HS-27A (cell line): ENCODE measurements at regions not wholly inside any gene's neighbourhood (a gene's known extent, or its start where the extent isn't known, plus 50 kb on each side); places are given as distances from the start of the nearest gene placed in this dataset.
"Not testable (repeated sequence)": the region's sequence is repeated elsewhere in the genome, so short reads cannot be mapped to it uniquely, and the experiment has no call there.

ENCODE experiments used
- DNase-seq: peaks from one replicate; pipeline ENCODE4 v3.0.0-alpha.2; 2012; ENCODE audit warnings: low read depth, missing footprints

DNA sequence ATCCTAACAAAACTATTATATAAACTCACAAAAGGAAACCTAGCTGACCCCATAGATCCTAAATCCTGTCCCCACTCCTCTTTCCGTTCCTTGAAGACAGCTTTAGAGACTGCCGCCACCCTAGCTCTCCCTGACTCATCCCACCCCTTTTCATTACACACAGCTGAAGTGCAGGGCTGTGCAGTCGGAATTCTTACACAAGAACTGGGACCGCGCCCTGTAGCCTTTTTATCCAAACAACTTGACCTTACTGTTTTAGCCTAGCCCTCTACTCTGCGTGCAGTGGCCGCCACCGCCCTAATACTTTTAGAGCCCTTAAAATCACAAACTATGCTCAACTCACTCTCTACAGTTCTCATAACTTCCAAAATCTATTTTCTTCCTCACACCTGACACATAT, 264.0 kb downstream of the SMARCA2 start:
- not testable (repeated sequence) for DNase-seq

DNA sequence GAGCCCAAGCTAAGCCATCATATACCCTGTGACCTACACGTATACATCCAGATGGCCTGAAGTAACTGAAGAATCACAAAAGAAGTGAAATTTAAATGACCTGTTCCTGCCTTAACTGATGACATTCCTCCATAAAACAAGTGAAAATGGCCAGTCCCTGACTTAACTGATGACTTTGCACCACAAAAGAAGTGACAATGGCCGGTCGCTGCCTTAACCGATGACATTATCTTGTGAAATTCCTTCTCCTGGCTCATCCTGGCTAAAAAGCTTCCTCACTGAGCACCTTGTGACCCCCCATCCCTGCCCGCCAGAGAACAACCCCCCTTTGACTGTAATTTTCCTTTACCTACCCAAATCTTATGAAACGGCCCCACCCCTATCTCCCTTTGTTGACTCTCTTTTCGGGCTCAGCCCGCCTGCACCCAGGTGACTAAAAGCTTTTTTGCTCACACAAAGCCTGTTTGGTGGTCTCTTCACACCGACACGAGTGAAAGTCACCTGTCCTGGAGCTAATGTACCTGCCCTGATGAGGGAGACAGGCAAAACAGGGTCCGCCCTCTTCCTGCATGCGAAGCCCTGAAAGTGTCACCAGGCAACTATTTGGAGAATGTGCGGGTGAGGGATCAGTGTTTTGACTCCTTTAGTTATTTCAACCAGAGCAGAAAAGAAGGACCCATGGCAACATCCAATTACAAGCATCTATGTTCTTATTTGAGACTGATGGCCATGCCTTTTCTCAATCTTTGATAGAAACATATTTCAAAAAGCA, 266.1 kb downstream of the SMARCA2 start:
- DNase-seq = peak; percentile 41

DNA sequence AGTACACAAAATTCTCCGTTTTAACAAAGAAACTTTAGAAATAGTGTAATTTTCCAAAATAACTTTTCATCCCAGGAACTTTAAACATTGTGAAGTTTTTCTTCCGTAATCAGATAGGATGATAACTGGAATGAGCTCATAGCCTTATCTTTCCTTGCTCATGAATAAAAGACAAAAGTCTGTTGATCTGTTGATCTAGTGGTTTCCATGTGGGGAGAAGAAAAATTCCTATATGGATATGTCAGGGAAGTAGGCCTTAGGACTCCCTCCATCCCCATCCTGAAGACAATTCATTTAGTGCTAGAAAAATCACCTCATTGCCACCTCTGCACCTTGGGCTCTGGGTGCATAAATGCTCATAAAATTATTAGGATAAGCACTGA, 266.6 kb downstream of the SMARCA2 start:
- DNase-seq = peak; percentile 29

- no peak for DNase-seq
Measured at GRCh38 chr9:2284770-2285169, 269.6 kb downstream of the SMARCA2 start.

- no peak for DNase-seq
Measured at GRCh38 chr9:2285416-2286332, 270.5 kb downstream of the SMARCA2 start.

DNA sequence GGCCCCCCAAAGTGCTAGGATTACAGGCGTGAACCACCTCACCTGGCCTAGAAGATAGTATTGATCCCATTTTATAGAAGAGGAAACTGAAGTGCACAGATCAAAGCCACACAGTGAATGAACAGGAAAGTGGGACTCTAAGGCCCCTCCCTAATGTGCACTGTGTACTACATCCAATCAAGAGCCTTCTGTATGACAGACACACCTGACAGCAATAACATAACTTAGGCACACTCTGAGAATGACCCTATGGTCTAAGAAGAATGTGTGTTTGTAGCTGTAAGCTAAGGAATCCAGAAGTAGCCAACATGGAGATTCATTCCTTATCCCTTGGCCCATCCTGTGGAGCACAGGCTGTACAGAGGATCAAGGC, 271.2 kb downstream of the SMARCA2 start:
- no peak for DNase-seq

GRCh38 chr9:2286825-2287455, 271.8 kb downstream of the SMARCA2 start:
- no peak for DNase-seq

- no peak for DNase-seq
Measured at GRCh38 chr9:2288309-2288708, 273.2 kb downstream of the SMARCA2 start.

- no peak for DNase-seq
Measured at GRCh38 chr9:2289263-2289662, 274.1 kb downstream of the SMARCA2 start.

DNA sequence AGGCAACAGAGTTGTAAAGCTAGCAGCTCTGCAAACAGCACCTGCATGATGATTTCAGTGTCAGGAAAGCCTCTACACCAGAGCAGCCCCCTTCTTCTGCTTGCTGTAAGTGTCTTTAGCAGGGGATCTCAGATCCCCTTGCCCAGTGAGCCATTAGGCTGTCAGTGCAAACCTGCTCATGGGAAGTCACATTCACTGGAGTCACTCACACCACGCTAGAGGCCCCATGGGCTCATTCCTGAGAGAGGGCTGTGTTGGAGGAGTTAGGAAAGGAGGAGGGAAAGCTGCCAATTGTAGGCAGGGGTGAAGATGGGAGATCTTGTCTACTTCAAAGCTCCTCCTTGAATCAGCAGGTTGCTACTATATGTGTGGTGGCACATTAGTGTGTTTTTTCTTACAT, 275.2 kb downstream of the SMARCA2 start:
- no peak for DNase-seq

DNA sequence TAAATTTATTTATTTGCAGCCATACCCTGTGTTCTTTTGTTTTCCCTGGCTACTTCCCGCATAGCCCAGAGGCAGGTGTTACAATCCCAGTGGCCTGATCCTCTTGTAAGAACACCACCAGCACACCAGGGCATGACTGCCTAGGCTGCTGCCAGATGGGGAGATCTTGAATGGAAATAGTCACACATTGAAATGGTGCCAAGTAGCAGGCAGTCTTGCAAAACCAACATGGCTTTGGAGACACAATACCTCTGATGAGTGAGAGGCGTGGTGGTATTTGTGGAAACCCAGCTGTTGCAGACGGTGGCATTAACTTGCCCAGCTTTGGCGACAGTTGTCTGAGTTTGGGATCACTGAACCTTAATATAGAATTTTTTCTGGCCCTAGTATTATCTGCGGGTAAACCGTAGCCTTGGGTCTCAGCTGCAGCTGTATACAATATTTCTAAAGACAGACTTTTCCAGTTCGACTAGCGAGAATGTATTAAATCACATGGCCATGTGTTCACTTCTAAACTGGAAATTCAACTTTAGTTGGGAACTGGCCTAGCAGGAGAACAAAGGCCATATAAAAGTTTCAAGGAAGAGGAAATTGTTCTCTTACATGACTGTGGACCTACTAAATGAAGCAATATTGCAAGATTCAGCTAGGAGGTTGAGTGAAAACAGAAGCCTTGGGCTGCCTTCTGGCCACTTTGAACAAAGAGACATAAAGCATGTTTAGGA, 277.0 kb downstream of the SMARCA2 start:
- DNase-seq = no peak

DNA sequence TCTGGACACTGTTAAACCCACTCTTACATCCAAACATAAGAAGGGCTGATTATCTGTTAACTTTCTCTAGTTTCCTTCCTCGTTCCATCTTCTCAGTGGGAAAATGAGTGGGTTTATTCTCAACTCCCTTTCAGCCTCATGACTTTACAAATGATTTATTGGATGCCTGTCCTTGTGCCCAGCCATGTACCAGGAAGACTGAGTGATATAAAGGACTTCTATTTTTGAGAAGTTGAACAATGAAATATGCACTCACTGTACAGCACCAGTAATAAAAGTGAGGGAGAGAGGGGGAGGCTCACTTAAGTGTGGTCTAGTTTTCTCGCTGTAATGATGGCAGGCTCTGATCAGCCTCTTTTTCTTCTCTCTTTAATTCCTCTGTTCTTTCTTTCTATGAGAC, 277.6 kb downstream of the SMARCA2 start:
- DNase-seq = no peak

DNA sequence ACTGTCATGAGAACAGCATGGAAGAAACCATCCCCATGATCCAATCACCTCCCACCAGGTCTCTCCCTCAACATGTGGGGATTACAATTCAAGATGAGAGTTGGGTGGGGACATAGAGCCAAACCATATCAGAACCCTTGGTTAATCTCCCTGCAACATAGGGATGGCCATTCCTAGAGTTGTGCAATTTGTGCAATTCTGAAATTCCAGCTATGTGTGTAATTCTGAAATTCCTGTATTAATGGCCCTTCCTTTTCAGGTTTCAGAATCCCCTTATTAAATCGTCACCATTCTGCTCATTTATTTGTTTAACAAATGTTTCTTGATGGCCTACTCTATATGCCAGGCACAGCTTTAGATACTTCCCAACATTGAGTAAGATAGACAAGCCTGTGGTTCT, 282.6 kb downstream of the SMARCA2 start:
- no peak for DNase-seq

- no peak for DNase-seq
Measured at GRCh38 chr9:2298217-2298616, 283.1 kb downstream of the SMARCA2 start.

- no peak for DNase-seq
Measured at GRCh38 chr9:2299156-2299842, 284.2 kb downstream of the SMARCA2 start.

- no peak for DNase-seq
Measured at GRCh38 chr9:2299843-2300205, 284.7 kb downstream of the SMARCA2 start.

DNA sequence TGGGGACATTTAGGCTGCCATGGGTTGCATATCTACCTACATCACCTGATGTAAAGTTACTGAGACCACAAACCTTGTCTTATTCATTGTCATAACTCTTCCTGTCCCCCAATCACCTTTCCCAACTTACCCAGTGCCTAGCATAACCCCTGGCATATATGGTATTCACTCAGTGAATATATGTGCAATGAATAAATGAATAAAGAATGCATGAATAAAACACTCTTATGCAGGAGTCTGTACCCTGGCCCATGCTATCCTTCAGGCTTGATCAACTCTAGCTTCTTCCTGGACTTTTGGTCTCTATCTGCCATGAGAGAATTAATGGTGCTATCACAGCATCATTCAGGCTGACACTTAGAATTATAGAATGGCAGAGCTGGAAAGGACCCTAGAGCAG, 285.2 kb downstream of the SMARCA2 start:
- DNase-seq = no peak

- DNase-seq = no peak
Measured at GRCh38 chr9:2302606-2303005, 287.5 kb downstream of the SMARCA2 start.

- DNase-seq = no peak
Measured at GRCh38 chr9:2303056-2303455, 287.9 kb downstream of the SMARCA2 start.

DNA sequence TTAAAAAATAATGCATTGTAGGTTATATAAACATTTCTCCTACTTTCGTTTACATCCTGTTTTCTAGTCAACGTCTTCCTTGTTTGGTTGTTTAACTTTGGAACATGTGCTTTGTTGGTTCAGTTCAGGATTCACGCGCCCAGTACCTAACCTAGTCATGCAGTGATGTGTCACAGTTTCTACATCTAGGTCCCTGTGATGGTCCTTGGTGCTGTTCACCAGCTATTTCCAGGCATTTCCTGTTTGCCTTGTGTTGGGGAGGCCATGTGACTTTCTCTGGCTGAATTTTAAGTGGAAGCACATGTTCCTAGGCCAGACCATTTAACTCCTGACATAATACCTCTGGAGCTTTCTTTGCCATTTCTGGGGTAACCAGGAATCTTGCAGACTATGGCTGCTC, 292.3 kb downstream of the SMARCA2 start:
- DNase-seq = no peak

- no peak for DNase-seq
Measured at GRCh38 chr9:2311920-2312319, 296.8 kb downstream of the SMARCA2 start.

DNA sequence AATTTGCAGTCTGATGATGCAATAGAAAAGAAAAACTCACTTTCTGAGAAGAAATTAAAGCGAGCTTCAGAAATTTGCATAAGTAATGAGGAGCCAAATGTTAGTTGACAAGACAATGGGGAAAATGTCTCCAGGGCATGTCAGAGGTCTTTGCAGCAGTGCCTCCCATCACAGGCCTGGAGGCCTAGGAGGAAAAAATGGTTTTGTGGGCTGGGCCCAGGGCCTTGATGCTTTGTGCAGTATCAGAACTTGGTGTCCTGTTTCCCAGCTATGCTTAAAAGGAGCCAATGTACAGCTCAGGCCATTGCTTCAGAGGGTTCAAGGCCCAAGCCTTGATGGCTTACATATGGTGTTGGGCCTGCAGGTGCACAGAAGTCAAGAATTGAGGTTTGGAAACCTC, 298.4 kb downstream of the SMARCA2 start:
- DNase-seq = no peak
